OCI-LY1 (cell line): ENCODE measurements at regions not wholly inside any gene's neighbourhood (a gene's known extent, or its start where the extent isn't known, plus 50 kb on each side); places are given as distances from the start of the nearest gene placed in this dataset.

ENCODE experiments used
- H2AFZ ChIP-seq: fragments of 200-600 bp; sonication (generic), shearing (Covaris generic); 2 replicates; pipeline ENCODE4 v1.6.0; 2014; ENCODE audit warnings: antibody characterized with exemption, mild to moderate bottlenecking, low read length
- H3F3A ChIP-seq: fragments of 200-600 bp; sonication (generic), shearing (Covaris generic); 2 replicates; pipeline ENCODE4 v1.6.0; 2014; ENCODE audit warnings: mild to moderate bottlenecking, antibody characterized with exemption, low read length, moderate library complexity; ENCODE audit not compliant: insufficient read depth
- H3K27ac ChIP-seq: fragments of 200-600 bp; sonication (generic); 2 replicates; pipeline ENCODE4 v1.5.1; 2014; ENCODE audit warnings: low read length, mixed run types, mild to moderate bottlenecking, low read depth; ENCODE audit not compliant: poor library complexity, severe bottlenecking
- H3K27me3 ChIP-seq: fragments of 200-600 bp; sonication (generic); 2 replicates; pipeline ENCODE4 v1.6.0; 2014; ENCODE audit warnings: antibody characterized with exemption, mild to moderate bottlenecking, low read length, moderate library complexity; ENCODE audit not compliant: insufficient read depth
- H3K36me3 ChIP-seq: fragments of 200-600 bp; sonication (generic); 2 replicates; pipeline ENCODE4 v1.6.1; 2014; ENCODE audit warnings: mild to moderate bottlenecking, antibody characterized with exemption, low read length, moderate library complexity, mixed read lengths; ENCODE audit not compliant: insufficient read depth
- H3K4me1 ChIP-seq: fragments of 200-600 bp; sonication (generic); 2 replicates; pipeline ENCODE4 v1.5.1; 2014; ENCODE audit warnings: mild to moderate bottlenecking, low read length, moderate library complexity; ENCODE audit not compliant: insufficient read depth, severe bottlenecking
- H3K4me2 ChIP-seq: fragments of 200-600 bp; sonication (generic), shearing (Covaris generic); 2 replicates; pipeline ENCODE4 v1.6.1; 2014; ENCODE audit warnings: low read length
- H3K4me3 ChIP-seq: fragments of 200-600 bp; sonication (generic); 2 replicates; pipeline ENCODE4 v1.5.1; 2014; ENCODE audit warnings: low read length, low read depth, mild to moderate bottlenecking, mixed read lengths; ENCODE audit not compliant: poor library complexity, severe bottlenecking
- H3K79me2 ChIP-seq: fragments of 200-600 bp; shearing (Covaris generic); 2 replicates; pipeline ENCODE4 v1.6.1; 2016; ENCODE audit warnings: mixed run types, low read length, mixed read lengths; ENCODE audit not compliant: insufficient read depth
- H3K9ac ChIP-seq: fragments of 200-600 bp; sonication (generic), shearing (Covaris generic); 2 replicates; pipeline ENCODE4 v1.6.1; 2014; ENCODE audit warnings: mild to moderate bottlenecking, low read length, mixed read lengths
- H3K9me2 ChIP-seq: fragments of 200-600 bp; sonication (generic), shearing (Covaris generic); 2 replicates; pipeline ENCODE4 v1.6.1; 2014; ENCODE audit warnings: low read depth, mild to moderate bottlenecking, low read length, mixed read lengths
- H3K9me3 ChIP-seq: fragments of 200-600 bp; shearing (Covaris generic); 2 replicates; pipeline ENCODE4 v1.6.1; 2014; ENCODE audit warnings: low read length, mixed read lengths
- H4K20me1 ChIP-seq: fragments of 200-600 bp; sonication (generic), shearing (Covaris generic); 2 replicates; pipeline ENCODE4 v1.6.0; 2016; ENCODE audit warnings: mild to moderate bottlenecking, low read length; ENCODE audit not compliant: insufficient read depth
- CTCF ChIP-seq: fragments of 200-600 bp; sonication (generic), shearing (Covaris generic); IDR thresholded peaks from 2 replicates; pipeline ENCODE4 v1.5.1; 2017; ENCODE audit warnings: mild to moderate bottlenecking, antibody characterized with exemption, low read length, moderate library complexity, mixed read lengths
- EZH2 ChIP-seq: fragments of 200-600 bp; sonication (generic), shearing (Covaris generic); IDR thresholded peaks from 2 replicates; pipeline ENCODE4 v1.8.0; 2017; ENCODE audit warnings: borderline replicate concordance, mixed run types, mild to moderate bottlenecking, antibody characterized with exemption, low read length, moderate library complexity, mixed read lengths

GRCh38 chr10:105803206-105803605, 1162.1 kb downstream of the SORCS3 start:
- H3K27ac ChIP-seq: no peak overlapping the region
- H2AFZ ChIP-seq: no peak overlapping the region
- no peaks in the 10 kb centered on the region for H3K27me3 ChIP-seq
- H3K4me2 ChIP-seq: no peak overlapping the region
- TF ChIP-seq EZH2: no peak
- no peak for TF ChIP-seq CTCF
- no peak overlapping the region for H3K9ac ChIP-seq
- no peaks in the 10 kb centered on the region for H3K4me1 ChIP-seq
- H4K20me1 ChIP-seq: no peaks in the 10 kb centered on the region
- H3K36me3 ChIP-seq: no peaks in the 10 kb centered on the region
- H3K79me2 ChIP-seq: no peaks in the 10 kb centered on the region
- H3K9me3 ChIP-seq: no peaks in the 10 kb centered on the region
- H3F3A ChIP-seq: no peaks in the 10 kb centered on the region
- no peaks in the 10 kb centered on the region for H3K9me2 ChIP-seq
- H3K4me3 ChIP-seq: no peak overlapping the region

GRCh38 chr10:105800641-105801040, 1159.6 kb downstream of the SORCS3 start:
- Histone ChIP-seq H3K36me3 (no peaks in the 10 kb centered on the region), H4K20me1 (no peaks in the 10 kb centered on the region), H3K9ac (no peak overlapping the region), H3F3A (no peaks in the 10 kb centered on the region), H2AFZ (no peak overlapping the region), H3K9me3 (no peaks in the 10 kb centered on the region), H3K9me2 (no peaks in the 10 kb centered on the region), H3K27ac (no peak overlapping the region), H3K27me3 (no peaks in the 10 kb centered on the region), H3K4me3 (no peak overlapping the region), H3K79me2 (no peaks in the 10 kb centered on the region), H3K4me2 (no peak overlapping the region), H3K4me1 (no peaks in the 10 kb centered on the region)
- no peak for TF ChIP-seq CTCF
- TF ChIP-seq EZH2: no peak

GRCh38 chr10:105798328-105798889, 1157.3 kb downstream of the SORCS3 start:
- Histone ChIP-seq H3F3A (no peaks in the 10 kb centered on the region), H3K36me3 (no peaks in the 10 kb centered on the region), H3K9me2 (no peaks in the 10 kb centered on the region), H3K4me3 (no peak overlapping the region), H3K9me3 (no peaks in the 10 kb centered on the region), H3K4me1 (no peaks in the 10 kb centered on the region), H4K20me1 (no peaks in the 10 kb centered on the region), H3K79me2 (no peaks in the 10 kb centered on the region), H2AFZ (no peak overlapping the region), H3K4me2 (no peak overlapping the region), H3K9ac (no peak overlapping the region), H3K27ac (no peak overlapping the region), H3K27me3 (no peaks in the 10 kb centered on the region)
- TF ChIP-seq EZH2 (no peak), CTCF (no peak)
